ENCODE measurements at regions not wholly inside any gene's neighbourhood (a gene's known extent, or its start where the extent isn't known, plus 50 kb on each side); places are given as distances from the start of the nearest gene placed in this dataset.

DNA sequence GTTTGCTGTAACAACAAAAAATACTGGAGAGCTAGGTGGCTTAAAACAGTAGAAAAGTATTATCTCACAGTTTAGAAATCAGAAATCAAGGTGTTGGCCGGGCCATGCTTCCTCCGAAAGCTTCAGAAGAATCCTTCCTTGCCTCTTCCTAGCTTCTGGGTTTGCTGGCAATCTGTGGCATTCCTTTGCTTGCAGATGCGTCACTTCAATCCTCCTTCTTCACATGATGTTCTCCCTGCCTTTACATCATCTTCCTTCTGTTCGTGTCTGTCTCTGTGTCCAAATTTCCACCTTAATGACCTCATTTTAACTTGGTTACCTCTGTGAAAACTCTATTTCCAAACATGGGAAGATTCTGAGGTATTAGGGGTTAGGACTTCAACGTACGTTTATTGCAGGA, 90.4 kb upstream of the CHD1 start:
- DNase-seq (ENCODE audit: low spot score) (no peak), ATAC-seq (no peak)
- H3K27me3 Mint-ChIP-seq (ENCODE audit: low read depth): peaks cover 7% of the 10 kb centered on the region
- no peak overlapping the region for H3K4me3 Mint-ChIP-seq
- H3K27ac Mint-ChIP-seq: no peak overlapping the region
- H3K4me1 Mint-ChIP-seq: no peaks in the 10 kb centered on the region
- TF ChIP-seq, protein P1, sequence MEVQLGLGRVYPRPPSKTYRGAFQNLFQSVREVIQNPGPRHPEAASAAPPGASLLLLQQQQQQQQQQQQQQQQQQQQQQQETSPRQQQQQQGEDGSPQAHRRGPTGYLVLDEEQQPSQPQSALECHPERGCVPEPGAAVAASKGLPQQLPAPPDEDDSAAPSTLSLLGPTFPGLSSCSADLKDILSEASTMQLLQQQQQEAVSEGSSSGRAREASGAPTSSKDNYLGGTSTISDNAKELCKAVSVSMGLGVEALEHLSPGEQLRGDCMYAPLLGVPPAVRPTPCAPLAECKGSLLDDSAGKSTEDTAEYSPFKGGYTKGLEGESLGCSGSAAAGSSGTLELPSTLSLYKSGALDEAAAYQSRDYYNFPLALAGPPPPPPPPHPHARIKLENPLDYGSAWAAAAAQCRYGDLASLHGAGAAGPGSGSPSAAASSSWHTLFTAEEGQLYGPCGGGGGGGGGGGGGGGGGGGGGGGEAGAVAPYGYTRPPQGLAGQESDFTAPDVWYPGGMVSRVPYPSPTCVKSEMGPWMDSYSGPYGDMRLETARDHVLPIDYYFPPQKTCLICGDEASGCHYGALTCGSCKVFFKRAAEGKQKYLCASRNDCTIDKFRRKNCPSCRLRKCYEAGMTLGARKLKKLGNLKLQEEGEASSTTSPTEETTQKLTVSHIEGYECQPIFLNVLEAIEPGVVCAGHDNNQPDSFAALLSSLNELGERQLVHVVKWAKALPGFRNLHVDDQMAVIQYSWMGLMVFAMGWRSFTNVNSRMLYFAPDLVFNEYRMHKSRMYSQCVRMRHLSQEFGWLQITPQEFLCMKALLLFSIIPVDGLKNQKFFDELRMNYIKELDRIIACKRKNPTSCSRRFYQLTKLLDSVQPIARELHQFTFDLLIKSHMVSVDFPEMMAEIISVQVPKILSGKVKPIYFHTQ (CRISPR knock-in tag; IDR thresholded peaks at IDR 0.05): no peak
- no peak for TF ChIP-seq HMGA2 (CRISPR knock-in tag; IDR thresholded peaks at IDR 0.05)
- TF ChIP-seq JUN (CRISPR knock-in tag; IDR thresholded peaks at IDR 0.05): no peak
- no peak for TF ChIP-seq ZNF416 (CRISPR knock-in tag; IDR thresholded peaks at IDR 0.05)
- TF ChIP-seq NR3C1 (CRISPR knock-in tag; conservative IDR thresholded peaks at IDR 0.05; ENCODE audit: low read depth): no peak
- TF ChIP-seq, protein P2, sequence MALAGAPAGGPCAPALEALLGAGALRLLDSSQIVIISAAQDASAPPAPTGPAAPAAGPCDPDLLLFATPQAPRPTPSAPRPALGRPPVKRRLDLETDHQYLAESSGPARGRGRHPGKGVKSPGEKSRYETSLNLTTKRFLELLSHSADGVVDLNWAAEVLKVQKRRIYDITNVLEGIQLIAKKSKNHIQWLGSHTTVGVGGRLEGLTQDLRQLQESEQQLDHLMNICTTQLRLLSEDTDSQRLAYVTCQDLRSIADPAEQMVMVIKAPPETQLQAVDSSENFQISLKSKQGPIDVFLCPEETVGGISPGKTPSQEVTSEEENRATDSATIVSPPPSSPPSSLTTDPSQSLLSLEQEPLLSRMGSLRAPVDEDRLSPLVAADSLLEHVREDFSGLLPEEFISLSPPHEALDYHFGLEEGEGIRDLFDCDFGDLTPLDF (CRISPR knock-in tag; IDR thresholded peaks at IDR 0.05): no peak
- TF ChIP-seq, protein P3, sequence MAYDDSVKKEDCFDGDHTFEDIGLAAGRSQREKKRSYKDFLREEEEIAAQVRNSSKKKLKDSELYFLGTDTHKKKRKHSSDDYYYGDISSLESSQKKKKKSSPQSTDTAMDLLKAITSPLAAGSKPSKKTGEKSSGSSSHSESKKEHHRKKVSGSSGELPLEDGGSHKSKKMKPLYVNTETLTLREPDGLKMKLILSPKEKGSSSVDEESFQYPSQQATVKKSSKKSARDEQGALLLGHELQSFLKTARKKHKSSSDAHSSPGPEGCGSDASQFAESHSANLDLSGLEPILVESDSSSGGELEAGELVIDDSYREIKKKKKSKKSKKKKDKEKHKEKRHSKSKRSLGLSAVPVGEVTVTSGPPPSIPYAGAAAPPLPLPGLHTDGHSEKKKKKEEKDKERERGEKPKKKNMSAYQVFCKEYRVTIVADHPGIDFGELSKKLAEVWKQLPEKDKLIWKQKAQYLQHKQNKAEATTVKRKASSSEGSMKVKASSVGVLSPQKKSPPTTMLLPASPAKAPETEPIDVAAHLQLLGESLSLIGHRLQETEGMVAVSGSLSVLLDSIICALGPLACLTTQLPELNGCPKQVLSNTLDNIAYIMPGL (CRISPR knock-in tag; IDR thresholded peaks at IDR 0.05): no peak
- no peak for TF ChIP-seq EMX1 (CRISPR knock-in tag; IDR thresholded peaks at IDR 0.05)
- TF ChIP-seq ESRRA (CRISPR knock-in tag; IDR thresholded peaks at IDR 0.05; ENCODE audit: borderline replicate concordance): no peak
- TF ChIP-seq, protein P4, sequence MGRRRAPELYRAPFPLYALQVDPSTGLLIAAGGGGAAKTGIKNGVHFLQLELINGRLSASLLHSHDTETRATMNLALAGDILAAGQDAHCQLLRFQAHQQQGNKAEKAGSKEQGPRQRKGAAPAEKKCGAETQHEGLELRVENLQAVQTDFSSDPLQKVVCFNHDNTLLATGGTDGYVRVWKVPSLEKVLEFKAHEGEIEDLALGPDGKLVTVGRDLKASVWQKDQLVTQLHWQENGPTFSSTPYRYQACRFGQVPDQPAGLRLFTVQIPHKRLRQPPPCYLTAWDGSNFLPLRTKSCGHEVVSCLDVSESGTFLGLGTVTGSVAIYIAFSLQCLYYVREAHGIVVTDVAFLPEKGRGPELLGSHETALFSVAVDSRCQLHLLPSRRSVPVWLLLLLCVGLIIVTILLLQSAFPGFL (CRISPR knock-in tag; IDR thresholded peaks at IDR 0.05; ENCODE audit: borderline replicate concordance): no peak
- TF ChIP-seq, protein P5, sequence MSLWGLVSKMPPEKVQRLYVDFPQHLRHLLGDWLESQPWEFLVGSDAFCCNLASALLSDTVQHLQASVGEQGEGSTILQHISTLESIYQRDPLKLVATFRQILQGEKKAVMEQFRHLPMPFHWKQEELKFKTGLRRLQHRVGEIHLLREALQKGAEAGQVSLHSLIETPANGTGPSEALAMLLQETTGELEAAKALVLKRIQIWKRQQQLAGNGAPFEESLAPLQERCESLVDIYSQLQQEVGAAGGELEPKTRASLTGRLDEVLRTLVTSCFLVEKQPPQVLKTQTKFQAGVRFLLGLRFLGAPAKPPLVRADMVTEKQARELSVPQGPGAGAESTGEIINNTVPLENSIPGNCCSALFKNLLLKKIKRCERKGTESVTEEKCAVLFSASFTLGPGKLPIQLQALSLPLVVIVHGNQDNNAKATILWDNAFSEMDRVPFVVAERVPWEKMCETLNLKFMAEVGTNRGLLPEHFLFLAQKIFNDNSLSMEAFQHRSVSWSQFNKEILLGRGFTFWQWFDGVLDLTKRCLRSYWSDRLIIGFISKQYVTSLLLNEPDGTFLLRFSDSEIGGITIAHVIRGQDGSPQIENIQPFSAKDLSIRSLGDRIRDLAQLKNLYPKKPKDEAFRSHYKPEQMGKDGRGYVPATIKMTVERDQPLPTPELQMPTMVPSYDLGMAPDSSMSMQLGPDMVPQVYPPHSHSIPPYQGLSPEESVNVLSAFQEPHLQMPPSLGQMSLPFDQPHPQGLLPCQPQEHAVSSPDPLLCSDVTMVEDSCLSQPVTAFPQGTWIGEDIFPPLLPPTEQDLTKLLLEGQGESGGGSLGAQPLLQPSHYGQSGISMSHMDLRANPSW (CRISPR knock-in tag; conservative IDR thresholded peaks at IDR 0.05; ENCODE audit: low read depth): no peak
- TF ChIP-seq, protein P6, sequence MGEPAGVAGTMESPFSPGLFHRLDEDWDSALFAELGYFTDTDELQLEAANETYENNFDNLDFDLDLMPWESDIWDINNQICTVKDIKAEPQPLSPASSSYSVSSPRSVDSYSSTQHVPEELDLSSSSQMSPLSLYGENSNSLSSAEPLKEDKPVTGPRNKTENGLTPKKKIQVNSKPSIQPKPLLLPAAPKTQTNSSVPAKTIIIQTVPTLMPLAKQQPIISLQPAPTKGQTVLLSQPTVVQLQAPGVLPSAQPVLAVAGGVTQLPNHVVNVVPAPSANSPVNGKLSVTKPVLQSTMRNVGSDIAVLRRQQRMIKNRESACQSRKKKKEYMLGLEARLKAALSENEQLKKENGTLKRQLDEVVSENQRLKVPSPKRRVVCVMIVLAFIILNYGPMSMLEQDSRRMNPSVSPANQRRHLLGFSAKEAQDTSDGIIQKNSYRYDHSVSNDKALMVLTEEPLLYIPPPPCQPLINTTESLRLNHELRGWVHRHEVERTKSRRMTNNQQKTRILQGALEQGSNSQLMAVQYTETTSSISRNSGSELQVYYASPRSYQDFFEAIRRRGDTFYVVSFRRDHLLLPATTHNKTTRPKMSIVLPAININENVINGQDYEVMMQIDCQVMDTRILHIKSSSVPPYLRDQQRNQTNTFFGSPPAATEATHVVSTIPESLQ (CRISPR knock-in tag; IDR thresholded peaks at IDR 0.05): no peak
- no peak for TF ChIP-seq ZNF263 (CRISPR knock-in tag; IDR thresholded peaks at IDR 0.05; ENCODE audit: low read depth)
- TF ChIP-seq, protein P7, sequence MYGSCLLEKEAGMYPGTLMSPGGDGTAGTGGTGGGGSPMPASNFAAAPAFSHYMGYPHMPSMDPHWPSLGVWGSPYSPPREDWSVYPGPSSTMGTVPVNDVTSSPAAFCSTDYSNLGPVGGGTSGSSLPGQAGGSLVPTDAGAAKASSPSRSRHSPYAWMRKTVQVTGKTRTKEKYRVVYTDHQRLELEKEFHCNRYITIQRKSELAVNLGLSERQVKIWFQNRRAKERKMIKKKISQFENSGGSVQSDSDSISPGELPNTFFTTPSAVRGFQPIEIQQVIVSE (CRISPR knock-in tag; IDR thresholded peaks at IDR 0.05; ENCODE audit: borderline replicate concordance): no peak
- ChIA-PET POLR2A (no interaction called here), CTCF (no interaction called here)
- no peaks in the 10 kb centered on the region for H3K9me3 Mint-ChIP-seq
- peaks cover 28% of the 10 kb centered on the region for H3K36me3 Mint-ChIP-seq

All from WTC11 (cell line).